Embryonic facial prominence (tissue), 1 donor: ENCODE measurements at regions not wholly inside any gene's neighbourhood (a gene's known extent, or its start where the extent isn't known, plus 50 kb on each side); places are given as distances from the start of the nearest gene placed in this dataset.
"Not testable (repeated sequence)": the region's sequence is repeated elsewhere in the genome, so short reads cannot be mapped to it uniquely, and the experiment has no call there.

Experiments
- DNase-seq: peaks from one replicate; pipeline ENCODE4 v3.0.0-alpha.2; 2016; ENCODE audit errors: extremely low spot score

DNA sequence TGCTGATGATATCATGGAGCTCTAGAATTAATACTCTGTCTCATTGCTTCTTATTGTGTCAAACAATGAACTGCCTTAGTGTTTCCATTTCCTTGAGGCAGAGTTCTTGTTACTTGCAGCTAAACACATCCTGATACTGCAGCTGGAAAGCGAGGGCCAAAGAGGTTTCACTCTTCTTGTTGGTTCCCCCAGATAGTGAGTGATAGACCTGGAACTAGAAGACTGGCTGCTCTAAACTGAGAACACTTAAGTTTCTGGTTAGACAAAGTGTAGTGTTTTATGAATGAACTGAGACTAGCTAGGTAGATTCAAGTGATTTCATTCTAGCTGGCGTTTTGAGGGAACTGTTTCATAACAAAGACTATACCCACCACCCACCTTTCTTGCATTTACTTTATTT is 321.7 kb downstream of the TXNL1 start:
- DNase-seq: no peak

DNA sequence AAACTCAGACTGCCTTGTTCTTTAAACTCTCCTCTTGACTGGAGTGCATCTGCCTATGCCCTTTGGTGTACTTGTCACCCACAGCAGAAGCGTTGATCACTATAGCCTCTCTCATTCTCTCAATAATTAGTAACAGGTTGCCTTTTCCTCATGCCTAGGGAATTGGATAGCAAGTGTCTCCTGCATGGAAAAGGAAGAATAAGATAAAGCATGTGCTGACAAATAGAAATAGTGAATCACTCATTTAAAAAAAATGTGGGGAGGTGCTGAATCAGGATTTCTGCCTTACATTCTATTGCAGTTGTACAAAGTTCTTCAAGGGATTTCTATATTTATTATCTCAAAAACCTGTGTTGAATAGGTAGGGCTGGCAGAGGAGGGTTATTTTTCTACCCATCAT is 323.0 kb downstream of the TXNL1 start:
- DNase-seq: no peak

DNA sequence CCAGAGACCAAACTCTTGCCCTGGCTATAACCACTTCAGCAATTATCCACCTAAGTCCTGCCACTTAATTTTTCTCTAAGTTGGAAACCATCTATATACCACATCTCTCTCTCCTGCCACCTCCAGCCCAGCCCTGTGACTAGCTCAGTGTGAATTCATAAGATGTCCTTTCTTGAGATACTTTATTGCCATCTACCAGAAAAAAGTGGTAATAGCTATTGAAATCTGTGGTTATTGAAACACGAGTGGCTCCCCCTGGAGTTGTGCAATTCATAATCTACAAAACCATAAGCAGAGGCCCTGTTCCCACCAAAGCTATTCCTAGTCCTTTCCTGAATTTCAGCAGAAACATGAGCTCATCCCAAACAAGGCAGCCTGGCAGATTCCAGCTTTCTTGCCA is 324.0 kb downstream of the TXNL1 start:
- no peak for DNase-seq

DNA sequence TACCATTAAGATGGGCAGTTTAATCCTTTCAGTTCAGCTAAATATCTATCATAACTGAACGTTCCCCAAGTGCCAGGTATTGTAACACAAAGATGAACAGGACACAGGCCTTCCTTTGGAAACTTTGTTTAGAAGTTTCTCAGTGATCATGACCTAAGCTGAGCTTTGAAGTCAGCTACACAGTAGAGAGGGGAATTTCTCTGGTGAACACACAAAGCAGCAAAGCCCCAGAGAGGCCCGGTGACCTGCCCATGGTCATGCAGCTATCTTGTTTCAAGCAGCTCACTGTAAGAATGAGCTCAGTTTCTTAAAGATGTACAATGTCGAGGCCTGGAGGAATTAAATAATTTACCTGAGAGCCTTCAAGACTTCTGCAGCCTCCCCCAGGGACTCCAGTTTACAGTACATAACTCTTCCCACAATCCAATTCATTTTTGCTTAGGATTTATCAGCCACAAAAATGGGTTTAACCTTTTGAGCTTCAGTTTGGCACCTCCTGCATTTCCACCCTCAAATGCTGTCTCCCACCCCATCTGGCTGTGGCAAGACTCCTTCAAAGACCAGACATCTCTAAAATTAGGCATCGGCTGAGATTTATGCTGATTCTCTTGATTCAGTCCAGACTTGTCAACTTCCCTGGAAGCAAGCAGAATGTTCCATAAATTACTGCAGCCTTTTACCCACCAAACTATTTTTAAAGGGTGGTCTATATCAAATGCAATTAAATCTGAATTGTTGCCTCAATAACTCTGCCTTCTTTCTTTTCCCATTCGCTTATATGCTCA is 325.6 kb downstream of the TXNL1 start:
- DNase-seq: no peak

DNA sequence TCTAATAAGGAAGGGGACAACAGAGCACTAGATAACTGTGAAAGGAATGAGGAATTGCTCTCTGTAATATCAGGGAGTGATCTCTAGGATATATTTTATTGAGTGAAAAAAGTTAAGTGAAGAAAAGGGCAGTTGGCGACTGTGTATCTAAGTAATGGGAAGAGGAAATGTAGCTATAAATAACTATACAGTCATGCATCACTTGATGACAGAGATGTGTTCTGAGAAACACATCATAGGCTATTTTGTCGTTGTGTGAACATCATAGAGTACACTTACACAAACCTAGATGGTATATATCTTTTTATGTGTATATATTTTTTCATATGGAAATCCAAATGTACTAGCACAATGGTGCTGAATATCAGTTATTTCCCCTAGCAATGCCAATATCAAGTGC is 329.3 kb downstream of the TXNL1 start:
- DNase-seq: no peak

DNA sequence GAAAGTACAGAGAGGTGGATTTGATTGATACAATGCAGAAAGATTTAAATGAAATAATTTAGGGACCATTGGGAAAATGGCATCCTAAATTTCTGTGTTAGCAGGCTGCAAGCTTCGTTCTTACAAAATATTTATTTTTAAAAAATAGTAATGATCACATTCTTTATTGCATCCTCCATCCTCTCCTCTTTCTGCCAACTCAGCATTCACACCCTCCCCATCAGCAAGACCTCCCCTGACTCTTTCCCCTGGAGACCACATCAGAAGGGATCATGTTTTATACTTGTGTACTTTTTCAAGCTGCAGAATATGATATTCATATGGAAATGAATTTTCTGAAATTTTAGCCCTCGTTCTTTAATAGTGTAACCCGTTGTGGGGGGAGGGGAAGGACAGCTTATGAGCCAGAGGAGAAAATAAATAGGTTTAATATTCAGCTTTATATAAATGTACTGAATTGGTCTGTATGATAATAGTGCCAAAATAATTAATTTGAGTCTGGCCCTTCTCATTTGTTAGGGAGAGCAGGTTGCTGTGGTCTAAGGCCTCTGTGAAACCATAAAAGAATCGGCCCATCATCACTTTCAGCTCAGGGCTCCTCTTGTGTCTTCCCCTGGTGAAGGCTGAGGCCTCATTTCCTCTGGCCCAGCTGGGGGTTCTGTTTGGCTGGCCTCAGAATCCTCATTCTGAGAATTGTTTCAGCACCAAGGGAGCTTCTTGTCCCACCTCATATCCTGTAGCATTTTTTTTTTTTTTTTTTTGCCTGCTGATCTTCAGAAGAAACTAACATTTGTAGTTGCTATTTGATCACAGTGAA is 330.8 kb downstream of the TXNL1 start:
- no peak for DNase-seq

DNA sequence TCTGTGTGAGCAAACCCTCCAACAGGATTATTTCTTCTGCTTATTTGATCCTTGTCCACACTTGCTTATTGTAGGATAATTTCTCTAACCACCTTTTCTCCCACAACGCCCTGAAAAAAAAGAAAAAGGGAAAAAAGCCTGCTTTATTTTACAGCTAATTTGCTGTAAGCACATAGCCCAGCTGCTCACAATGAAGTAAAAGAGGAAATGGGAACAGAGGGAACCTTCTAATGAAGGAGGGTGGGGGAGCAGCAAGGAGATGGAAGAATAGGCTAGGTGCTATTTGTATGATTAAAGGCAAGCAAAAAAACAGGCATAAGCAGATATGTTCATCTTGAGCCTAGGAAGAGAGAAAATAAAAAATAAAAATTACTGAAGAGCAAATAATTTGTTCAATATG is 331.6 kb downstream of the TXNL1 start:
- no peak for DNase-seq

DNA sequence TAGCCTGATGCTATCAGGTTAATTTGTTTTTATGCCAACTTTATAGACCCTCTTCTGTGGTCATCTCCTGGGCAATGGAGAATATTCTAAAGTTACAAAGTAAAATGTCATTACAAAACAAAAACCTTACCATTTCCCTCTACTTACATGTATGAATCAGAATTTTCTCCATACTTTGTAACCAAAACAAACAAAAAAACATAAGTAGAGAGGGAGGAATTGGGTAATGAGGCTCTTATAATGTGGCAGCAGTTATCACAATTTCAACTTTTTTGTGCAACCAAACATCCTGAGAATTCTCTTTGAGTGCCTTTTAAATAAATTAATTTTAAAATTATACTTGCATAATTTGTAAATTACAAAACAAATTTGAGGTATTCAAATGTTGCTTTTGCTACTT is 332.8 kb downstream of the TXNL1 start:
- DNase-seq: no peak

DNA sequence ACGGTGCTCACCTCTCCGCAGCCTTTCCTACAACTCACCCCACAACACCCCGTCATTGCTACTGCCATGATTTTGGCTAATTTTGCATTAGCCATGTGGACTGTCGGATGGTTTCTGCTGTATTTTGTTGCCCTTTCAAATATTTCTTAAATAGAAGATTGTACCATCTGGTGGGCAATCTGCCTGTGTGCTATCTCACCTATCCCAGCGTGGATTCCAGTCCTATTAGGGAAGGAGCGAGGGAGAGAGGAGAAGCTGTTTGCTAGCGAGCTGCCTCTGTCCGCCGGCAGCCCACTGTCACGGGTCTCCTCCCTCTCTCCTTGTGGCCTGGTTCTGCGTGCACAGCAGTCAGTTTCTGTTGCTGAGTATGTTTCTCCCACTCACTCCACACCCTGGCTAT is 336.2 kb downstream of the TXNL1 start:
- DNase-seq: no peak

DNA sequence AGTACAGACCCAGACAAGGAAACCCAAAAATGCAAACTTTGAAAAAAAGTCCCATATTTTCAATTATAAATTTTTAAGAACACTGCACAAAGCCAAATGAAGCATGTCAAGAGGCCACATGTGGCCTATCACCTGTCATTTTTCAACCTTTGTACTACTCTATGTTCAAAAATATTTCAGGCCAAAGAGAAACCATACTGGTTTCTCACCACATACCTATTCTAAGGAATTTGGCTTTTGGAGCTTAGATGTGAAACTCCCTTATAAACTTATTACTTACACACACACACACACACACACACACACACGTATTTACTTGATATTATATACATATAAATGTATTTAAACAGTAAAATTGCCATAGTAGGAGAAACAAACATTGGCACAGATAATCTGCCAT is 338.7 kb downstream of the TXNL1 start:
- no peak for DNase-seq

DNA sequence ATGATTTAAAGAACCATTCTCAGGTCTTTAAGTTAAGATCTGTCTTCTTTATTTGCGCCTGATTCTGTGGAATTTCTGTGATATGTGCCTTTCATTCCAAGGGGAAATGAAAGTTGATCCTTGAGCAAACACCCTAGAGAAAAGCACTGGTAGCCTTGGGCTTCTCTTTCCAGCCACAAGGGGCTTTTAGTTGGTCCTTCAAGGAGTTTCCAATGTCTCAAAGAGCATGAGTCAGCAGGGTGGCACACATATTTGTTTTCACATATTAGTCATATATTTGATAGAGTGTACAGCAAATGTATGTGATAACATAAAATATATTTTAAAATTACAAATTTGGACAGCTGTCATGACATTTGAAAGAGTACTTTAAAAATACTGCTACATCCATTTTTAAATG is 339.5 kb downstream of the TXNL1 start:
- no peak for DNase-seq

DNA sequence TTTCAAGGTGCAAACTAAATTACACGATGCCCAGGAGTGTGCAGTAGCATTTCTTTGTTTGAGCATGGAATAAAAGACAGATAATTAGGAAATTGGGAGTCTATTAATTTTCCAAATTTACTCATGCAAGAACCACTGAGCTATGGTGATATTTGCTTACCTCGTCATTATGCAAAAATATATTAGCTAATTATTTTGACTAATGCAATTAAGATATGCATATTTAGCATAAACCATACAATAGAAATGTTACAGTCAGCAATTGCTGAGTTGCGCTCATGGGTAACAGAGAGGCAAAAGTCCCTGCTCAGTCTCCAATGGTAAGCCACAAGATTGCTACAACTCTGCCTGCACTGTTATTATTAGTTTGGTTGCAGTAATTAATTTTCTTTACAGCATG is 342.0 kb downstream of the TXNL1 start:
- no peak for DNase-seq

DNA sequence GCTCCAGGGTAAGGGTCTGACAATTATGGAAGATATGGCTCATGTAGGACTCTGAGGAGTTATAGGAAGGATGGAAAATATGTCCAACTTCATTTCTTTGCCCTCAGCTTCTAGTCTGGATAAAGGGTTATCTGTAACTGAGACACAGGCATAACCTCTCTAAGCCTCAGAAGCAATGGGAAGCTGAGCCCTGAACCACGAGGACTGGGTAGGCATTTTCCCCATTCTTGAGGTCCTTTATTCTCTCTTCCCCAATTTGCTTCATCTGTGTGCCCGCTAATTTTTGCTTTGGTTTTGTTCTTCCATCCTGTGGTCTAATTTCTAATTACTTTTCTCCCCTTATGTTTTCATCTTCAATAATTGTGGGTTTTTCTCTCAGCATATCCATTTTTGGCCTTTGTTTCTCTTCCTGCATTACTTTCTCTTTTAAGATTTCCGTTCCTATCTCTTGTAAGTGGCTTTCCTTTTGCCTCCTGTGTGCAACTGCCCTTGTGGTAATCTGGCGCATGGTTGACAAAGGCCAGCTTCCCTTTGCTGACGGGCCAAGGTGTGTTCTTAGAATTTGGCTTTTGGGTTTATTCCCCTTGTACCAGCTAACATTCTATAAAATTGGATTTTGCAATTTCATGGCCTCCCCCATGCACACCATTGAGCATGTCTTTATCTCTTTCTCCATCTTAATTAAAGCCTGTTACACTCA is 343.8 kb downstream of the TXNL1 start:
- DNase-seq: no peak

DNA sequence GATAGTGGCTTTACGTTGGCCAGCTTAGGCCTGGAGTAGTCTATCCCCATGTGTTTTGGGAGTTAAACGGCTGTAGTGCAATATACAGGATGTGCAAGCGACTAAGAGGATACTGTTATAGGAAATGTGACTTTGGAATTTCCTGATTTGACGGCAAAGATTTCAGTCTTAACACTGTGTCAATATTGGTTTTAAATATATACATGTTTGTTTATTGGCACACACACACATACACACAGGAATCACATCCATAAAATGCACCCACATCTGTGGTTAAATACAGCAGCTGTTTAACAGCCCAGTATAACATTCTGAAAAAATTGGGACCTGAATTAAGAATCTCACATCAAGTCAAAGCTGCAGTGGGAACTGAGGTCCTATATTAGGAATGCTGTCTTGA is 347.1 kb downstream of the TXNL1 start:
- DNase-seq: no peak

DNA sequence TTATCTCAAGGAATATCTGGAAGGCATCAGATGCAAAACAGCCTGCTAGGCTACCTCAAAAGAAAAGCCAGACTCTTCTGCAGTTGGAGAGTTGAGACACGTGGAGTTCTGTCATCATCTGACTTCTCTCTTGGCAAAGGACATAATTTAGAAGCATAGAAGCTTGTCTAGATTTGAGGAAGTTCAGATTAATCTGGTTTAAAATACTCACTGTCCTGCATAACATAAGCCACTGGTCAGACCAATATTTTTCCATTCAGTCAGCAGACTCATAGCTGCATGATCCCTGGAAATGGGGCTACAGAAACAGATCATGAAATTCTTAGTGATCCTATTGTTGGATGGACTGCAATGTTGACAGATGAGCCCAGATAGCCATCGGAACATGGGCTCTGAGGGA is 349.0 kb downstream of the TXNL1 start:
- no peak for DNase-seq

DNA sequence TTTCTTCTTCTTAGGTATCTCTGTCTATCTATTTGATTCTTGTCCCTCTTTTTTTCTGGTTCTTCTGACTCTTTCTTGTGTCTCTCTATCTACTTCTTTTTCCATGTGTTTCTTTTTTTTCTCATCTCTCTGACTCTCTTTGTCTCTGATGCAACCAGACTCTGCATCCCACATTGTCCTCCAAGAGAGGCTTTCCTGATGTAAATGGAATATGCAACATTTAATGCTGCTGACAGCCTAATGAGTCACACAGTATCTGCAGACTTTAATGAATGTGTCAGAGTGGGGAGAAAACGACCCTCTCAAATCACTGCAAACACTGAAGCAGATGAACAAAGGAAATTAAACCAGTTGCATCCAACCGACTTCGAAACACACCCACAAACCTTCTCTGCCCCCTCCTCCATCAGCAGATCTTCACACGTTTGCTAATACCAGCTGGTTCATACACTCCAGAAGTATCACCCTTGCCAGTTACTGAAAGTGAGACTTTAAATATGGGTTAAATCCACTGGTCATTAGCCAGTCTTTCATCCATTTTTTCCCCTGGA is 351.5 kb downstream of the TXNL1 start:
- DNase-seq: no peak

DNA sequence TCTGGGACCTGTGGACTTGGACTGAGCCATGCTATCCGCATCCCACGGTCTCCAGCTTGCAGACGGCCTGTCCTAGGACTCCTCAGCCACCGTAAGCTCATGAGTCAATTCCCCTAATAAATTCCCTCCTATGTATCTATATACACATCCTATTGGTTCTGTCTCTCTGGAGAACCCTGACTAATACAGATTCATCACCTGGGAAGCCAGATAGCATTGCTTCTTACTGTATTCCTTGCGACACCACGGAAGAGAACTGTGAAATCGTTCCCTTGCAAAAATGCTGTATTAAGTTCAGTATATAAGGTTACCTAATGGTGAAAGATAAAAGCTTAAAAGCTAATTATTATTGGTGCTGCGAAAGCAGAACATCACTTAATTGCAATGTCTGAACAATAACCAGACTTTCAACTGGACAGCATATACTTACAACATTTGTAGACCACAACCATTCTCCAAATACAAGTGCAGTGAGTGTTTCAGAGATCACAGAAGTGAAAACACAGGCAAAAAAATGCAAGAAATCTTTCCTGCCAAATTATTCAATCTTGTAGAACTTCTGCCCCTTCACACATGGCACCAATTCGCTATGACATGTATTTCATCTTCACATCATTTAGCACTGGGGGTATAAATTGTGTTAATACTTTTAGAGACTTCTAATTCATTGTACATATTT is 352.9 kb downstream of the TXNL1 start:
- DNase-seq: no peak

DNA sequence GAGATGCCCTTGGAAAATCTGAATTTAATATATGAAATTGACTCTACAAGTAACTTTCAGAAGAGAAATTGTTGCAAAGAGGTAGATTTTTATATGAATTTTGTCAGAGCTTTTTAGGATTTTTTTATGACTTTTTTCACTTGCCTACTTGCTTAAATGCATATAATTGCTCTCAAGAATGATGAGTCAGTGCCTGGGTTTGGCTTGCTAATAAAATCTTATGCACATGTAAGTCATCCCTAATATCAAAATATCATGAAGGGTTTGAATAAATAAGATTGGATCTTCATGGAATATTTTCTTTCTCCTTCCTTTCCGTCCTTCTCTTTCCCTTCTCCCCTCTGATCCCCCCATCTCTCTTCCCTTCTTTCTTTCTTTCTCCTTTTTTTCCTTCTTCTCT is 354.1 kb downstream of the TXNL1 start:
- no peak for DNase-seq

DNA sequence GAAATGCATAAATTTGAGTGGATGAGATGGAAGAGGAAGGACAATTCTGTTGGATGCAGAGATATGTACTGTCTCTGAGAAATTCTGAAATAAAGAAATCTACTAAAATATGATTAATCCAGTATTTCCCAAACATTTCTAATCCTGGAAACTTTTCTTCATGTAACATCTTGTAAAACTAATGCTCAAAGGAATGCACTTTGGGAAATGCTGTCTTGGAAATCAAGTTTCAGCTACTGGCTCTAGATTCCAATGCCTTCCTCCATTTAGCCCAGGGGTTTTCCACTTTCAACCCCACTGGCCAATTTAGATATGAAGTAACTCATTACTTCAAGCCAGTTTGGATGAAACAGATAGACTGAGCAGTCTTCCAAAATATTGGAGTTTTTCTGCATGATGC is 355.1 kb downstream of the TXNL1 start:
- DNase-seq: no peak

DNA sequence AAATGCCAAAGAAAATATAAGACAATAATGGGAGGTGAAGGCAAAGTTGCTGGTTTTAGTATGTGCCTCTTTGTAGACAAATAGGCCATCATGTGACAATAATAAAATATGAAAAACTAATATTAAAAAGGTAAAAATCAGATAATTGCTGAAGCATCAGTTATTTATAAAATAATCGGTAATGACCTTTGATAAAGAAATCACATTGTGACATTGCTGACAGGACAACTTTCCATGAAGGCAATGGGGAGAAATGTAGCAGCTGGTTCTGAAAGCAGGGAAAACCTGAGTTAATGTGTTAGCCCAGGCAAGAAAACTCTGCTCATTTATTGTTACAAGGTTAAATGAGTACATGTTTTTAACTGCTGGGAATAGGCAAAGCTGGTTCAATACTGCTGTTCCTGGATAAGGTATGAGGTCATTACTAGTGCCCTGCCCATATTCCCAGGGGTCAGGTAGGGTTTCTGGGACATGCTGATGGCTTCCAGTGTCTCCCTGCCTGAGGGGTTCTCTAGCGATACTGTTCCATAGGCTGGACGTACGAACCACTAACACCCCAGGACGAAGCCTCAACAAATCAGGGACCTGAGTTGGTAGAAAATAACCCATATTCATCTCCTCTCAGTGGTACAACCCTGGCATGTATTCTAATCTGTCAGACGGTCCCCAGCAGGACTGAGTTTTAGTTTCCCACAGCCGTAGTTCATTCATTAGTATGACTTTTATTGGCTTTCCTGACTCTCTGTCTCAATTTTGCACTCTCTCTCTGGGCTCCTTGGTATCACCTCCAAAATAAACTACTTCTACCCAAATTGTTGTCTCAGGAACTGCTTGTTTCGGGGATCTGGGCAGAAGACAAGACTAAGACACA is 355.9 kb downstream of the TXNL1 start:
- no peak for DNase-seq

DNA sequence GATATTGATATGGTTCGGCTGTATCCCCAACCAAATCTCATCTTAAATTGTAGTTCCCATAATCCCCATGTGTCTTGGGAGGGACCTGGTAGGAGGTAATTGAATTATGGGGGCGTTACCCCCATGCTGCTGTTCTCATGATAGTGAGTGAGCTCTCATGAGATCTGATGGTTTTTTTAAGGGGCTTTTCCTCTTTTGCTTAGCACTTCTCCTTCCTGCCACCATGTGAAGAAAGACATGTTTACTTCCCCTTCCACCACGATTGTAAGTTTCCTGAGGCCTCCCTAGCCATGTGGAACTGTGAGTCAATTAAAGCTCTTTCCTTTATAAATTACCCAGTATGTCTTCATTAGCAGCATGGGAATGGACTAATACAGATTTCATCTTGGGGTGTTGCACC is 358.6 kb downstream of the TXNL1 start:
- DNase-seq: not testable (repeated sequence)
